ENCODE measurements at regions not wholly inside any gene's neighbourhood (a gene's known extent, or its start where the extent isn't known, plus 50 kb on each side); places are given as distances from the start of the nearest gene placed in this dataset.
"Not testable (repeated sequence)": the region's sequence is repeated elsewhere in the genome, so short reads cannot be mapped to it uniquely, and the experiment has no call there.

GRCh38 chr5:17123773-17124172 lies 93.7 kb upstream of the BASP1 start:
- DNase-seq (ENCODE audit: low read depth in 1 of 2, low spot score in 1 of 2) = peak in 1 of 2 experiments; percentile 30
- H3K27ac ChIP-seq (replicated peaks); H3K27me3 ChIP-seq (ENCODE audit: insufficient read depth, poor library complexity, severe bottlenecking); H3K4me3 ChIP-seq (replicated peaks; ENCODE audit: insufficient read depth, low read length): not testable (repeated sequence)
- peak; percentile 40; the same call in 1 of the 2 replicates for TF ChIP-seq SPI1 (IDR thresholded peaks at IDR 0.05; ENCODE audit: borderline replicate concordance, low read depth)

GRCh38 chr5:17127743-17128231 lies 89.6 kb upstream of the BASP1 start:
- no peaks in the 10 kb centered on the region for H3K27me3 ChIP-seq (ENCODE audit: insufficient read depth, poor library complexity, severe bottlenecking)
- no peak for DNase-seq (ENCODE audit: low read depth in 1 of 2, low spot score in 1 of 2)
- H3K27ac ChIP-seq (replicated peaks) = no peak overlapping the region
- TF ChIP-seq, protein P1, sequence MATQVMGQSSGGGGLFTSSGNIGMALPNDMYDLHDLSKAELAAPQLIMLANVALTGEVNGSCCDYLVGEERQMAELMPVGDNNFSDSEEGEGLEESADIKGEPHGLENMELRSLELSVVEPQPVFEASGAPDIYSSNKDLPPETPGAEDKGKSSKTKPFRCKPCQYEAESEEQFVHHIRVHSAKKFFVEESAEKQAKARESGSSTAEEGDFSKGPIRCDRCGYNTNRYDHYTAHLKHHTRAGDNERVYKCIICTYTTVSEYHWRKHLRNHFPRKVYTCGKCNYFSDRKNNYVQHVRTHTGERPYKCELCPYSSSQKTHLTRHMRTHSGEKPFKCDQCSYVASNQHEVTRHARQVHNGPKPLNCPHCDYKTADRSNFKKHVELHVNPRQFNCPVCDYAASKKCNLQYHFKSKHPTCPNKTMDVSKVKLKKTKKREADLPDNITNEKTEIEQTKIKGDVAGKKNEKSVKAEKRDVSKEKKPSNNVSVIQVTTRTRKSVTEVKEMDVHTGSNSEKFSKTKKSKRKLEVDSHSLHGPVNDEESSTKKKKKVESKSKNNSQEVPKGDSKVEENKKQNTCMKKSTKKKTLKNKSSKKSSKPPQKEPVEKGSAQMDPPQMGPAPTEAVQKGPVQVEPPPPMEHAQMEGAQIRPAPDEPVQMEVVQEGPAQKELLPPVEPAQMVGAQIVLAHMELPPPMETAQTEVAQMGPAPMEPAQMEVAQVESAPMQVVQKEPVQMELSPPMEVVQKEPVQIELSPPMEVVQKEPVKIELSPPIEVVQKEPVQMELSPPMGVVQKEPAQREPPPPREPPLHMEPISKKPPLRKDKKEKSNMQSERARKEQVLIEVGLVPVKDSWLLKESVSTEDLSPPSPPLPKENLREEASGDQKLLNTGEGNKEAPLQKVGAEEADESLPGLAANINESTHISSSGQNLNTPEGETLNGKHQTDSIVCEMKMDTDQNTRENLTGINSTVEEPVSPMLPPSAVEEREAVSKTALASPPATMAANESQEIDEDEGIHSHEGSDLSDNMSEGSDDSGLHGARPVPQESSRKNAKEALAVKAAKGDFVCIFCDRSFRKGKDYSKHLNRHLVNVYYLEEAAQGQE (IDR thresholded peaks at IDR 0.05; ENCODE audit: insufficient replicate concordance, low read depth) = no peak
- TF ChIP-seq GABPA (IDR thresholded peaks at IDR 0.05; ENCODE audit: low read depth) (no peak), SPI1 (IDR thresholded peaks at IDR 0.05; ENCODE audit: borderline replicate concordance, low read depth) (no peak), CTCF (IDR thresholded peaks at IDR 0.05; ENCODE audit: insufficient read depth, low read length) (no peak), POLR2AphosphoS5 (IDR thresholded peaks at IDR 0.05; ENCODE audit: low read depth) (no peak)
- H3K4me3 ChIP-seq (replicated peaks; ENCODE audit: insufficient read depth, low read length) = no peak overlapping the region

GRCh38 chr5:17129093-17129849 lies 88.2 kb upstream of the BASP1 start:
- Histone ChIP-seq H3K4me3 (replicated peaks; ENCODE audit: insufficient read depth, low read length) (no peak overlapping the region), H3K27me3 (ENCODE audit: insufficient read depth, poor library complexity, severe bottlenecking) (no peaks in the 10 kb centered on the region), H3K27ac (replicated peaks) (no peak overlapping the region)
- DNase-seq (ENCODE audit: low read depth in 1 of 2, low spot score in 1 of 2) = no peak
- TF ChIP-seq POLR2AphosphoS5 (IDR thresholded peaks at IDR 0.05; ENCODE audit: low read depth) (no peak), SPI1 (IDR thresholded peaks at IDR 0.05; ENCODE audit: borderline replicate concordance, low read depth) (no peak), GABPA (IDR thresholded peaks at IDR 0.05; ENCODE audit: low read depth) (no peak)

- not testable (repeated sequence) for H3K27me3 ChIP-seq (ENCODE audit: insufficient read depth, poor library complexity, severe bottlenecking); H3K27ac ChIP-seq (replicated peaks); H3K4me3 ChIP-seq (replicated peaks; ENCODE audit: insufficient read depth, low read length)
- peak in 1 of 2 experiments; percentile 82 for DNase-seq (ENCODE audit: low read depth in 1 of 2, low spot score in 1 of 2)
- TF ChIP-seq POLR2AphosphoS5 (IDR thresholded peaks at IDR 0.05; ENCODE audit: low read depth) (peak; percentile 56; the same call in 1 of the 2 replicates), SPI1 (IDR thresholded peaks at IDR 0.05; ENCODE audit: borderline replicate concordance, low read depth) (peak; percentile 33; the same call in 1 of the 2 replicates)
Measured at GRCh38 chr5:17130302-17130701, 87.1 kb upstream of the BASP1 start.

DNA sequence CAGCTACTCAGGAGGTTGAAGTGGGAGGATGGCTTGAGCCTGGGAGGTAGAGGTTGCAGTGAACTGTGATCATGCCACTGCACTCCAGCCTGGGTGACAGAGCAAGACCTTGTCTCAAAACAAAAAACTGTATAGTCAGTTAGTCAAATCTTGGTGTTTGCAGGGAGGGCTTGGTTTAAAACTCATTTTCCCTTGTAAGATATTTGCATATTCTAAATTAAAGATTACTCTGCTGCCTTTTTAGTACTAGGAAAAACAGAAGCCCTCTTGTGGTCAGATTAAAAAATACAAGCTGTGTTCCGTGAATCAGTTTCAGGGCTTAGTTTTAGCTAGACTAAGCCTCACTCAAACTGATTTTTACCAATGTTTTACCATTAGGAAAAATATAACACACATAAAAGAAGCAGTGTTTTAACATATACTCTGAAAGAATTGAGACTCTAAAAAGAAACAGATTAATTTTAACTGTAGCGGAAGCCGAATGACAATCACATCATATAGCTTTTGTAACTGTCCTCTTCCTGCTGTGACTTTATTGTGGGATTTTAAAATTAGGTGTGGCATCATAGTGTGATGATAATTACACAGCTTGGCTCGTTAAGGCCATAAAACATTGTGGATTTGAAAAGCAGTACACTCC lies 84.9 kb upstream of the BASP1 start:
- peak in 1 of 2 experiments; percentile 33 for DNase-seq (ENCODE audit: low read depth in 1 of 2, low spot score in 1 of 2)
- Histone ChIP-seq H3K27me3 (ENCODE audit: insufficient read depth, poor library complexity, severe bottlenecking) (no peaks in the 10 kb centered on the region), H3K4me3 (replicated peaks; ENCODE audit: insufficient read depth, low read length) (no peak overlapping the region), H3K27ac (replicated peaks) (no peak overlapping the region)
- TF ChIP-seq CTCF (IDR thresholded peaks at IDR 0.05; ENCODE audit: insufficient read depth, low read length) = peak; percentile 34
- TF ChIP-seq, protein P1 (IDR thresholded peaks at IDR 0.05; ENCODE audit: insufficient replicate concordance, low read depth) = no peak

All from HL-60 (cell line).